ENCODE measurements at regions not wholly inside any gene's neighbourhood (a gene's known extent, or its start where the extent isn't known, plus 50 kb on each side); places are given as distances from the start of the nearest gene placed in this dataset.

DNA sequence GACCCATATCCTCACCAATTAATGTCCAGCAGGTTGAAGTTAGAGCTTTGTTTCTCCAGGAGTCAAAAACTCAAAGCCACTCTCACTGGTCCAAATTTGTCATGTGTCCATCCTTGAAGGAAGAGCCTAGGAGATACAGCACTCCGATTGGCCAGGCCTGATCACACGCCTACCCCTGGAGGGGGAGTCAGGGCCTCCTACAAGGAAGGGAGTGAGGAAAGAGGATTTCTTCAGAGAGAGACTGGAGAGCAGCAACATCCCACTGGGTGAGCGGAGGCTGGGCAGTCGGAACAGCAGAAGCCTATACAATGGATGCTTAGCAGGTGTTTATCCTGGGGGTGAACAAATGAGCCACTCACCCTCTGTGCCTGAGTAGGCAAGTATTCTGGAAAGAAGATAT, 113.9 kb downstream of the TRIM29 start:
- TF ChIP-seq CTCF (IDR thresholded peaks at IDR 0.05; ENCODE audit: poor library complexity) (no peak), EZH2 (IDR thresholded peaks at IDR 0.05; ENCODE audit: borderline replicate concordance) (no peak)

Data from hepatocyte (in vitro differentiated cells).